Mucosa of descending colon (tissue), 3 donors: ENCODE measurements at regions not wholly inside any gene's neighbourhood (a gene's known extent, or its start where the extent isn't known, plus 50 kb on each side); places are given as distances from the start of the nearest gene placed in this dataset.
"Not testable (repeated sequence)": the region's sequence is repeated elsewhere in the genome, so short reads cannot be mapped to it uniquely, and the experiment has no call there.

Source experiments
- ATAC-seq: fragments of 200-7000 bp; cut with Tn5 transposase; one replicate; pipeline ENCODE4 v1.9.1; 2020; ENCODE audit warnings: mild to moderate bottlenecking, moderate library complexity
- DNase-seq, 3 donors: peaks; one replicate each; pipeline ENCODE4 v3.0.0-alpha.2; 2020
- H3K36me3 ChIP-seq: fragments of 200-600 bp; one replicate; pipeline ENCODE4 v1.8.0; 2021; ENCODE audit warnings: low read depth, mild to moderate bottlenecking
- H3K4me1 ChIP-seq: fragments of 200-600 bp; one replicate; pipeline ENCODE4 v1.8.0; 2021; ENCODE audit warnings: low read depth, mild to moderate bottlenecking
- H3K4me3 ChIP-seq: fragments of 200-600 bp; one replicate; pipeline ENCODE4 v1.8.0; 2021; ENCODE audit warnings: mild to moderate bottlenecking
- H3K9me3 ChIP-seq: fragments of 200-600 bp; one replicate; pipeline ENCODE4 v1.8.0; 2021; ENCODE audit warnings: mild to moderate bottlenecking
- CTCF ChIP-seq: fragments of 200-600 bp; IDR thresholded peaks from one replicate; pipeline ENCODE4 v1.8.0; 2022; ENCODE audit warnings: antibody characterized with exemption, mild to moderate bottlenecking
- intact Hi-C, 2 donors: fragments of 100-400 bp; cut with DNase I in 1 of 2; cut with micrococcal nuclease in 1 of 2; formaldehyde crosslinking; loops; one replicate each; pipeline versions ENCODE4 v1.11.0 to v1.11.1; 2022; cut with DNase I, micrococcal nuclease
- donor health status: DM: no; HTN: no; CAD: no; lungs with moderate emphysema.
- donor health status: DM: no; HTN: no; CAD: no.
- donor health status: DM: no; HTN: yes; CAD: no.

GRCh38 chr21:38631676-38632075 lies 133.4 kb upstream of the ERG start:
- TF ChIP-seq CTCF = no peak
- ATAC-seq (no peak), DNase-seq (no peak)
- H3K36me3 ChIP-seq = no peaks in the 10 kb centered on the region
- intact Hi-C loops = no loop called here
- H3K9me3 ChIP-seq = no peaks in the 10 kb centered on the region
- H3K4me1 ChIP-seq = no peaks in the 10 kb centered on the region
- H3K4me3 ChIP-seq = no peak overlapping the region

GRCh38 chr21:38637161-38637560 lies 138.9 kb upstream of the ERG start:
- no peak for TF ChIP-seq CTCF
- no peak for ATAC-seq
- H3K4me1 ChIP-seq = no peaks in the 10 kb centered on the region
- no peak for DNase-seq
- H3K36me3 ChIP-seq = no peaks in the 10 kb centered on the region
- intact Hi-C loops = no loop called here
- no peaks in the 10 kb centered on the region for H3K9me3 ChIP-seq
- H3K4me3 ChIP-seq = no peak overlapping the region

- no peaks in the 10 kb centered on the region for H3K36me3 ChIP-seq
- intact Hi-C loops = no loop called here
- DNase-seq = no peak
- H3K4me1 ChIP-seq = no peaks in the 10 kb centered on the region
- no peak for ATAC-seq
- TF ChIP-seq CTCF = no peak
- no peak overlapping the region for H3K4me3 ChIP-seq
- H3K9me3 ChIP-seq = no peaks in the 10 kb centered on the region
Observed at GRCh38 chr21:38639571-38640354, 141.5 kb upstream of the ERG start.

GRCh38 chr21:38640355-38640742 lies 142.1 kb upstream of the ERG start:
- ATAC-seq, H3K4me3 ChIP-seq, intact Hi-C loops, H3K4me1 ChIP-seq, DNase-seq, H3K9me3 ChIP-seq, H3K36me3 ChIP-seq: not testable (repeated sequence)

- intact Hi-C loops = no loop called here
- no peak for ATAC-seq
- DNase-seq = no peak
- H3K4me3 ChIP-seq = no peak overlapping the region
- no peaks in the 10 kb centered on the region for H3K4me1 ChIP-seq
- TF ChIP-seq CTCF = no peak
- H3K36me3 ChIP-seq = no peaks in the 10 kb centered on the region
- H3K9me3 ChIP-seq = no peaks in the 10 kb centered on the region
Observed at GRCh38 chr21:38643404-38644023, 145.2 kb upstream of the ERG start.

- H3K36me3 ChIP-seq = no peaks in the 10 kb centered on the region
- DNase-seq = no peak
- no peak overlapping the region for H3K4me3 ChIP-seq
- H3K4me1 ChIP-seq = no peaks in the 10 kb centered on the region
- intact Hi-C loops = no loop called here
- no peak for TF ChIP-seq CTCF
- no peaks in the 10 kb centered on the region for H3K9me3 ChIP-seq
- ATAC-seq = no peak
Observed at GRCh38 chr21:38645282-38645681, 147.0 kb upstream of the ERG start.
